OCI-LY1 (cell line): ENCODE measurements at regions not wholly inside any gene's neighbourhood (a gene's known extent, or its start where the extent isn't known, plus 50 kb on each side); places are given as distances from the start of the nearest gene placed in this dataset.

ENCODE experiments used
- CTCF ChIP-seq: fragments of 200-600 bp; sonication (generic), shearing (Covaris generic); IDR thresholded peaks from 2 replicates; pipeline ENCODE4 v1.5.1; 2017; ENCODE audit warnings: mild to moderate bottlenecking, antibody characterized with exemption, low read length, moderate library complexity, mixed read lengths
- EZH2 ChIP-seq: fragments of 200-600 bp; sonication (generic), shearing (Covaris generic); IDR thresholded peaks from 2 replicates; pipeline ENCODE4 v1.8.0; 2017; ENCODE audit warnings: borderline replicate concordance, mixed run types, mild to moderate bottlenecking, antibody characterized with exemption, low read length, moderate library complexity, mixed read lengths

- no peak for TF ChIP-seq CTCF
- no peak for TF ChIP-seq EZH2
These were observed 76.2 kb upstream of the SOX11 start for GRCh38 chr2:5616019-5616418.
